Stimulated activated CD4-positive, alpha-beta T cell treated with anti-CD3 and anti-CD28 coated beads, Interleukin-2, amount 100 ng/mL, for 4 hours (primary cell): ENCODE measurements at regions not wholly inside any gene's neighbourhood (a gene's known extent, or its start where the extent isn't known, plus 50 kb on each side); places are given as distances from the start of the nearest gene placed in this dataset.

ENCODE experiments used
- DNase-seq: peaks from one replicate; pipeline ENCODE4 v3.0.0-alpha.2; 2020; ENCODE audit warnings: low read depth

DNA sequence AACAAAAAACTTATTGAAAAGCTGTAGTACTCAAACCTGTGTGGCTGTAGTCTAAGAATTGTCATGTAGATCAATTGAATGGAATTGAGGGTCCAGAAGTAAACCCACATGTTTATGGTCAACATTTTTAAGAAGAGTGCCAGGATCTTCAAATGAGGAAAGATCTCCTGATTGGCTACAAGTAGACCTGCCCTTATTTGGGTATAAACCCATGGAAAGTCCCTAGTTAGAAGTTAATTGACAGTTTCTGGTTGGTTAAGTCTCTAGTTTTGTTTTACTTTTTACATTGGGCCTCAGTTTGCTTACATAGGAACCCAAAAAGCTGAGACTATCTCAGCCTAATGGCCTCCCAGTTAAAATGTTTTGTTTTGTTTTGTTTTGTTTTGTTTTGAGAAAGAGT lies 91.9 kb upstream of the RESF1 start:
- no peak for DNase-seq

DNA sequence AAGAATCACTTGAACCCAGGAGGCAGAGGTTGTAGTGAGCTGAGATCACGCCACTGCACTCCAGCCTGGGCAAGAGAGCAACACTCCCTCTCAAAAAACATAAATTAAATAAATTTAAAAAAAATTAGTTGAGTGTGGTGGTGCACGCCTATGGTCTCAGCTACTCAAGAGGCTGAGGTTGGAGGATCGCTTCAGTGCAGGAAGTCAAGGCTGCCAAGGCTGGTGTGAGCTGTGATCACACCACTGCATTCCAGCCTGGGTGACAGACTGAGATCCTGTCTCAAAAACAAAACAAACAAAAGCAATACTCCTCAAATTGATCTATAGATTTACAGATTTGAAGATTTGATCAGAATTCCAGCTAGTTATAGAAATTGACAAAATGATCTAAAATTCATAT lies 92.7 kb upstream of the RESF1 start:
- no peak for DNase-seq

DNA sequence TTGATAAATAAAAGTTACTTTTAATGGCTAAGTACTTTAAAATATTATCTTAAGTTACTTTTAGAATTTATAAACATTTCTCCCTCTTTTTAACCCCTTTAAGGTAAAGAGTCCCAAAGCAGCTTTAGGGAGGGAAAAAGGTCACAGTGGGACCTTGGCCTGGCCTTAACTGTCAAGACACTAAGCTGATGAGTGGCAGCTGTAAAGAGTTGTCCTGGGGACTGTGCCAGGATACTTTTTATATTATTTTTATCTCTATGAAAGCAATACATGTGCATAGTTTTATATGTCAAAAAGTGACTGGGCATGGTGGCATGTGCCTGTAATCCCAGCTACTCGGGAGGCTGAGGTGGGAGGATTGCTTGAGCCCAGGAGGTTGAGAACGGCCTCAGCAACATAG lies 94.2 kb upstream of the RESF1 start:
- no peak for DNase-seq

DNA sequence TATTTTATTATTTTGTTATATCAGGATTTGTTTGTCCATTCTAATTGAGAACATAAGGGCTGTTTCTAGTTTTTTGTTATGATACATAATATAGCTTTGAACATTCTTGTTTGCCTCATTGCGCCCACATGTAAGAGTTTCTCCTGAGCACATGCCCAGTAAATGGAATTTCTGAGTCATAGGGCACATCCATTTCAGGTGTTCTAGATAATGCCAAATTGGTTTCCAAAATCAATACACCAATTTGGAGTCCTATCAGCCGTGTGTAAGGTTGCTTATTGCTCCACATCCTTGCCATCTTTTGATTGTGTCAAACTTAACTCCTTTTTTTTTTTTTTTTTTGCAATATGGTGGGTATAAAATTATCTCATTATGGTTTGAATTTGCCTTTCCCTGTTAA lies 97.9 kb upstream of the RESF1 start:
- no peak for DNase-seq

DNA sequence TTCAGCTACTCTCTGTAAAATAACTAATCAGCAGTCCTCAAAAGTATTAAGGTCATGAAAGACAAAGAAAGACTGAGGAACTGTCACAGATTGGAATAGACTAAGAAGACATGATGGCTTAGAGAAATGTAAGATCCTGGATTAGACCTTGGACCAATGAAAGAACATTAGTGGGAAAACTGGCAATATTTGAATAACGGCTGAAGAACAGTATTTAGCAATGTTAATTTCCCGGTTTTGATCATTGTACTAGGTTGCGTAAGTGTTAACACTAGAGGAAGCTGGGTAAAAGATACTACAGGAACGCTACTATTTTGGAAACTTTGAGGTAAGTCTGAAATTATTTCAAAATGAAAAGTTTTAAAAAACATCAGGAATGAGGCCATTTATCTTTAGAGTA lies 98.8 kb upstream of the RESF1 start:
- no peak for DNase-seq

DNA sequence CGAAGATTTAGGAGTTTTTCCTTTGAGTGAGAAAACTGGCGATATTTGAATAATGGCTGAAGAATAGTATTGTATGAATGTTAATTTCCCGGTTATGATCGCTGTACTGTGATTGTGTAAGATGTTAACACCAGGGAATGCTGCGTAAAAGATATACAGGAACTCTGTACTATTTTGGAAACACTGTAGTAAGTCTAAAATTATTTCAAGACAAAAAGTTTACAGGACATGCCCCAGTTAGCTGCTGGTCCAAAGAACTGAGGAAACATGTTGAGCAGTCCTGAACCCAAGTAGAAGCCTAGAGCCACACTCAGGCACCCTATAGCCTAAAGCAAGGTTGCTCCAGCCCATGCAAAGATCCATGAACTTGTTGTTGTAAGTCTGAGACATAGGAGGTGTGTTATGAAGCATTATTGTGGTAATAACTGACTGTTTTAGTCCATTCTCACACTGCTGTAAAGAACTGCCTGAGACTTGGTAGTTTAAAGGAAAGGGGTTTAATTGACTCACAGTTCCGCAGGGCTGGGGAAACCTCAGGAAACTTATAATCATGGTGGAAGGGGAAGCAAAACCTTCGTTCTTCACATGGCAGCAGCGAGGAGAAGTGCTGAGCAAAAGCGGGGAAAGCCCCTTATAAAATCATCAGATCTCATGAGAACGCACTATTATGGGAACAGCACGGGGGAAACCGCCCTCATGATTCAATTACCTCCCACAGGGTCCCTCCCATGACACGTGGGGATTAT lies 99.8 kb upstream of the RESF1 start:
- DNase-seq, result no peak

DNA sequence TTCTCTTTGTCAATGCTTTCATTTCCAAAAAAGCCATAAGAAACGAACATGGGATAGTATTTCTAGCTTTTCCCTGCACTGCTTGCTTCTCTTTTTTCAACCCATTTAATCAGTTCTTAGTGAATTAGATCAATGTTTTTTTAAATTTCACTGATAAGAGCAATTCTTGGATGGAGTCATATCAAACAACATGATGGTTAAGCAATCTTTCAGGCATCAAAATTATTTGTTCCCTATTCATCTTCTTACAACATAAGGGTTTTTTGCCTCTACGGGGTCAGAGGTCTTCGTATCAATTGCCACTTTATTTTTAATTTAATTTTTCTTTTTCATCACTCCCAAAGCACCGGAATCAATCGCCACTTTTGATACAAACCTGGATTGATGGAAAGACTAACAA lies 103.8 kb upstream of the RESF1 start:
- no peak for DNase-seq

DNA sequence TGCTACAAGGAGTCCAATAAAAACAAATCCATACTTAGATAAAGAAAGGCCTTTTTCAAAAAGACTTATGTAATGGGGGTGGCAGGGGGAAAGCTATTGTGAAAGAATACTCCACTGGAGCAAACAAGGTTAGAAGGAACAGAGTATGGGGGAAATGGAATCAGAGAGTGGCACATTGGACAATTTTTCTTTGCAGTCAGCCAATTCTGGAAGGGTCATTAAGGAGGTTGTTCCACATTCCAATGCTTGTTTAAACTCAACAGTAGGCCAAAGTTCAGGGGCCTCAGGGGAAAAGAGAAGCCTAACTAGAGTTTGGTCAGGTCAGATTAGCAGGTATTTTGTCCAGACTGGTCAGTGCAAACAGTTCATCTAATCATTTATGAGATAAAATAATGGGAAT lies 105.2 kb upstream of the RESF1 start:
- no peak for DNase-seq

DNA sequence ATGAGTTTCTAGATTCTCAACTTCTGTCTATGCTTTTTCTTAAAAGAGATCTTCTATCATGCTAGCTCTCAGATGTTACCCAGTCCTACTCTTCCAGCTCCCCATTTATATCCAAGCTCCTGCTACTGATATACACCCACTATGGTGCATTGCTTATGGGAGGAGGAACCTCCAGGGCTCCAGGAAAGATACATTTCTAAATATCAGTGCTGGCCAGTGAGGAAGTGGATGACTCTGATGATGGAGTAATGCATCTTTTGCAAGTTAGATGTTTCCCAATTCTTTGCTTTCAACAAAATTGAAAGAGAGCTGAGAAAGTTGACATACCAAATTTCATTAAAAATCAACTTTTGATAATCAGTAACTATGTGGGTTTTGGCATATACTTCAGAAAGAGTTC lies 105.7 kb upstream of the RESF1 start:
- no peak for DNase-seq

DNA sequence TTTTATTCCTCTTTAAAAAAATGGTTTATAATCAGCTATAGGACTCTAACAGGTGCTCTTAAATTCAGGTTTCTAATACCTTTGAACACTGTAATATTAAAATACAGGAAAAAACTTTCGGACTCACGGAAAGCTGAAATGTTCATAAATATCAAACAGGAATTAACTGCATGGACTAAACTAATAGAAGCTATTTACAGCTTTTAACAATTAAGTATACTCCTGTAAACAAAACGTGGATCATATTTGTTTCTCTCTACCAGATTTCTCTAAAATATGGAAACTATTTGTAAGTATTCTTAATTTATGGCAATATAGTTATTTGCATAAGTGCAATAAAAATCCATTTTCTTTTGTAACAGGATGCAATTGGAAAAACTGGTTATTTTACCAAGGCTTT lies 108.9 kb upstream of the RESF1 start:
- no peak for DNase-seq

DNA sequence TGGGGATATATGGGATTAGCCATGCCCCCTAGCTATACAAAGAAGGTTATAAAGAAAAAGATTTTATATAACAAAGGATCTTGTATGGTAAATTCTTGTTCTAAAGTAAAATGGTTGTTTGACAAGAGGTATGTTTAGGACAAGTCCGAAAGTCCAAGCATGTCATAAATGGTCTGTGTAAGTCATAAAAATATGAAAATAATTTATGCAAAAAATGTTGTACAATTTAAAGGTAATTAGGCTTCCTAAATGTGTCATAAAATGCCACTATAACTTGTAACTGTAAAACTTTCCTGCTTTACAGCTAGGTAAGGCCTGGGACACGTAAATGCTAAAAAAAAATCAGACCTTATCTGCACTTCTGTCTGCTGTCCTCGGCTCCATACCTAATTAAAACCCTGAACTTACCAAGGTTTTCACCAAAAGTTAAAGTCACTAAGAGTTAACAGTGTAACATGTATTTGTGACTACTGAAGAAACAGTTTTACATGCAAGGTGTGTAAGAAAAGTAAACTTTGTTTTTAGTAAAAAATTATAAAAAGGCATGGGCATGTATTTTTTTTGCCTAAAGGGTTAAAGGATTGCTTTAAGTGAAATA lies 110.0 kb upstream of the RESF1 start:
- DNase-seq, result no peak

DNA sequence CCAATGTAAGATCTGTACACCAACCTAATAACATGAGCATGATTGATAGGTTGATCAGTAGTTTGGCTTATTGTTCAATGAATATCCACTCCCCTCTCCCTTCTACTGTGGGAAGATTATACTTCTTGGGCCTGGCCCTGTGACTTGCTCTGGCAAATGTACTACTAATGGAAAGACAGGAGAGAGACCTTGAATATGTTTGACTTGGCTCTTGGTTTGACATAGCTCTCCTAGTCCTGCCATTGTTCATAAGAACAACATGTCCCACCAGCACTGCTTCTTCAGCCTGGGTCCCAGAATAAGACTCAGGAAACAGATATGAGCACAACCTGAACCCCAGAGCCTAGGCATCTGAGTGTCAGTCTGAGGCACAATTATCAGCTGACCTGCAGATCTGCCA lies 112.8 kb upstream of the RESF1 start:
- DNase-seq, result no peak

DNA sequence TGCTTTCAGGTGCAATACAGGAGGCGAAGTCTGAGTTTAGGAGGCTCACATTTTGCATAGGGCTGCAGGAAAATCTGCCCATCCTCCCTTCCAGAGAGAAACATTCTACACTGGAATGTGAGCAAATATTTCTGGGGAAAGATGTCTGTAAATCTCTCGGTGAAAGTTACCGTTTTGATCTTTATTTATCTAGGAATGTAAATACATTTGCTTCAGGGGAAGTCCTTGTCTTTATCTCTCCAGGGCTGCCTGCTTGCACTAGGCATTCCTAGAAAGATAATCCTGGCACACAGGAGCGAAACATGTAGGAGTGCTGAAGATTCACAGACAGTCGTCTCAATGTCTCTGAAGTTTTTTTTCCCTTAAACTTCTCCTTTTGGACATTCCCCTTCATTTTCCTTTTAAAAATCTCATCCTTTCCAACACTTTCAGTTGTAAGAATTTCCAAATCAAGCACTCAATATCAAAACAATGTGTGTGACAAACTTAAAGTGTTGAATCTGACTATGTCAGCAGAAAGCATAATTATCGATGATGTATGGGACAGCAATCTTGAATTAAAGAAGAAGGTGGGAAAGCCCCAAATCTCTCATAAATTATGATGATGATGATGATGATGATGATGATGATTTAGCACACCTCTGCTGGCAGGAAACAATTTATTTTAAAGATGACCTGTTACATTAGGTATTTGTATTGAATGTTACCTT lies 113.4 kb upstream of the RESF1 start:
- DNase-seq, result no peak

DNA sequence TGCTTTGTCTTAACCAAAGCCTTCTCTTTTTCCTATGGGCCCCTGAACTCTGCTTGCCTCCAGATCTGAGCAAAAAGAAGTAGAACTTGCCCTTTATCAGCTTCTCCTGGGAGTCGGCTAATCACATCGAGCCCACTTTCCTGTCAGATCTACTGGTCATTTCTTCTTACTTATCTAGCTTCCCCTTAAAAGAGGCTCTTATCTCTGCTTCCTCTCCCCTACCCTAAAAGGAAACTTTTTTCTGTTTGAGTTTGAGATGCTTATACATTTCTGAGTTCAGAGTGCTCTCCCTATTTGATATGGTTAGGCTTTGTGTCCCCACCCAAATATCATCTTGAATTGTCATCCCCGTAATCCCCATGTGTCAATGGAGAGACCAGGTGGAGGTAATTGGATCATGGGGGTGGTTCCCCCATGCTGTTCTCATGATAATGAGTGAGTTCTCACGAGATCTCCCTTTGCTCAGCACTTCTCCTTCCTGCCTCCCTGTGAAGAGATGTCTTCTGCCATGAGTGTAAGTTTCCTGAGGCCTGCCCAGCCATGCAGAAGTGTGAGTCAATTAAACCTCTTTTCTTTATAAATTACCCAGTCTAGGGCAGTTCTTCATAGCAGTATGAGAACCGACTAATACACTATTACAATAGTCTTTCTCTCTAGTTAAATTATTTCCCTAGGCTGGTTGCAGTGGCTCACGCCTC lies 114.7 kb upstream of the AMN1 start:
- no peak for DNase-seq

DNA sequence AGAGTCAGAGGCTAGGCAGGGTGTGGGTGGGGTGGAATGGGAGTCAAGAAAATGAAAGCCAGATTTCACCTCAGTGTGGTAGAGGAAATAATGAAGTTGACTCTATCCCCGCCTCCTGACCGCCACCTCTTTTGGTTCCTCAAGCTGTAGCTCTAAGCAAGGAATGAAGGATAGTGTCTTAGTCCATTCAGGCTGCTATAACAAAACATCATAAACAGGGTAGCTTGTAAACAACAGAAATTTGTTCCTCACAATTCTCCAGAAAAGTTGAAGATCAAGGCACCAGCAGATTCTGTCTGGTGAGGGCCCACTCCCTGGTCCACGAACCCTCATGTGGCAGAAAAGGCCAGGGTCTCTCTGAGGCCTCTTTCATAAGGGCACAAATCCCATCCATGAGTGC lies 109.1 kb upstream of the AMN1 start:
- DNase-seq, result no peak

DNA sequence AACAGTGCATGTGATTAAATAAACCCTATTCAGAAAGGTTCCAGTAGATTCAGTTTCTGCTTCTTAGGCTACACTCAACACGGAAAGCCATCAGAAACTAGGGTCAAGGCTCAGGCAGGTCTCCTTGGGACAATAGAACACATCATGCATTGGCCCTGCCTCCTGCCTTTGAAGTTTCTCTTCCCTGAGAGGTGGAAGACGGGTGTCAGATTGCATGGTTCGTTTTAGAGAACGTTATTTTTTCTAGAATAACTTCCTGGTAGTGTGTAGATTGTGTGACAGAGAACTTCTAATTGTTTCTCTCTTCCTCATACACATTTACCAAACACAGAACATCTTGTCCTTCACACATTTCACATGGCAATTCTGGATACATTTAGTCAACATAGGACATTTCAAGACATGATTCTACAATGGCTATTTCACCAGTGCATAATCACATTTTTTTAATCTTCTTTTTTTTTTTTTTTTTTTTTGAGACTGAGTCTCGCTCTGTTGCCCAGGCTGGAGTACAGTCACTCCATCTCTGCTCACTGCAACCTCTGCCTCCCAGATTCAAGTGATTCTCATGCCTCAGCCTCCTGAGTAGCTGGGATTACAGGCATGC lies 106.6 kb upstream of the AMN1 start:
- no peak for DNase-seq

DNA sequence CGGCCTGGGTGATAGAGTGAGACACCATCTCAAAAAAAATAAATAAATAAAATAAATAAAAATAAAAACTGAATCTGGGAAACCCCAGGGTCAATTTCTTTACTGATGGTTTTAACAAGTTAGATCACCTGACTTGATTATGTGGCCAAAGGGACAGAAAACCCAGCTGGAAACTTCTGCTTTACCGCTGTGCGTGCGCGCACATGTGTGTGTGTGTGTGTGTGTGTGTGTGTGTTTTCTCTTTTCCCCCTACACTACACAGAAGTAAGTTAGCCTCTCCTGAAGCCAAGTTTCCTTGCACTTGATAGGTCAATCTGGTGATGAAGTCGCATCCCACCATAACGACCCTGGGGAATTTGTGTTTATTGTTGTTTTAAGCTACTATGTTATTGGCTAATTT lies 105.3 kb upstream of the AMN1 start:
- no peak for DNase-seq

DNA sequence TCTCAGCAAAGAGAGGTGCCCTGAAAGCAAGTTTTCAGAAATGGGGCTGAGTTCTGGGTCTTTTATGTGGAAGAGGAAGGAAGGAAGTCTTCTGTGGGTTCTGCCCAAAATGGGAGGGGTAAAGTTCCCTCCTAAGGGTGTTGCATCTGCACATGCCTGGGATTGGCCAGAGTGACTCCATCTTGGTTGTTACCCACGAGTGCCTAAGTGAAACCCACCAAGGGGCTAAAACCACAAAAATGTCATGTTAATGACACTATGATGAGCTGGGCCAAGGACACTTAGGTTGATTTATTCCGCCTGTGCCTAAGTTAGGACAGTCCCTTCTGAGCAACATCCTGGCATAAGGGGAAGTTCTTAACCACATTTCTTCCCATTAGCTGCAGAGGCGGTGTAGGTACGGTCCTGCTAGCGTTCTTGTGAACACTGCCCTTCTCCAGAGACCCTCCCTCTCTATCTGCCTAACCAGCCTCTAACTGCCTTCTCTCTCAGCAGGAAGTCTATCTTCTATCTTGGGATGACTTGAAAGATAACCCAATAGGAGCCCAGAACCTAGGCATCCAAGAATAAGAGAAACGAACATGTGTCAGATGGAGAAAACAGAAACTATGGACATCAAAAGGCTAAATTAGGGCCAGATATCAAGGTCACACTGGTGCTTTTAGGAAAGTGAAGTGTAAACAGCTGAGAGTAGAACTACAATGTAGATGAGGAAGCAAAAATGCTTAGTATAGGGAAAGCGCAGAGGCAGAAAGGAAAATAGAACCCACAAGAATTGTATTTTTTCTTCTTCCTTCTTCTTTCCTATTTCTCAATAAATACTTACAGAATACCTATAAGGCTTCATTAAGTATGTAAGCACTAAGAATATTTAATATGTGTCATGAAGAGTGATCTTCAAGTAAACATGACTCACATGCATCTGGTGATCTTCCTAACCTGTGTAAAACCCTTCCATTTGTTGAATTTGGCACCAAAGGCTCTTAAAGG lies 104.2 kb upstream of the AMN1 start:
- peak; percentile 3 for DNase-seq

DNA sequence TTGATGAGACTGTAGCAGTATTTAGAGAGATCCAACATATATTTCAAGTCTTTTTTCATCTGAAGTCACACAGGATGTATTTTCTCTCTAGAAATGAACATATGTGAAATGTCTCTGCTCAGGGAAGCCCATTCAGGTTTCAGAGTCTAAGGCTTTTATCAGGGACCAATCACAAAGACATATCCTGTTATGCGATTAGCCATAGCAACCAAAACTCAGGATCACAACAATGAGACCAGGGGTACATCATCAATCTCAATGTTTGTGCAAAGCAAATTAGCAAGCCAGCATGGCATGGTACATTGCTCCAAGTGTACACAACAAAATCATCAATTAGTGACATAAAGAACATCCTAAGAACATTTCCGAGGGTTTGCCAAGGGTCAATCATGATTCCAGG lies 99.2 kb upstream of the AMN1 start:
- no peak for DNase-seq

DNA sequence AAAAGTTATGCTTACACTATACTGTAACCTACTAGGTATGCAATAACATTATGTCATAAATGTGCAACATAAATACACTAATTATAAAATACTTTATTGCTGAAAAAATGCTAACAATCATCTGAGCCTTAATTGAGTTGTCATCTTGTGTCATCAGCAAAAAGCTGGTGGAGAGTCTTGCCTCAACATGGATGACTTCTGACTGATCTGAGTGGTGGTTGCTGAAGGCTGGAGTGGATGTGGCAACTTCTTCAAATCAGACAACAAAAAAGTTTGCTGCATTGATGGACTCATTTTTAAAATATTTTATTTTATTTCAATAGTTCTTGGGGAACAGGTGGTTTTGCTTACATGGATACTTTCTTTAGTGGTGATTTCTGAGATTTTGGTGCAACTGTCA lies 93.9 kb upstream of the AMN1 start:
- no peak for DNase-seq

DNA sequence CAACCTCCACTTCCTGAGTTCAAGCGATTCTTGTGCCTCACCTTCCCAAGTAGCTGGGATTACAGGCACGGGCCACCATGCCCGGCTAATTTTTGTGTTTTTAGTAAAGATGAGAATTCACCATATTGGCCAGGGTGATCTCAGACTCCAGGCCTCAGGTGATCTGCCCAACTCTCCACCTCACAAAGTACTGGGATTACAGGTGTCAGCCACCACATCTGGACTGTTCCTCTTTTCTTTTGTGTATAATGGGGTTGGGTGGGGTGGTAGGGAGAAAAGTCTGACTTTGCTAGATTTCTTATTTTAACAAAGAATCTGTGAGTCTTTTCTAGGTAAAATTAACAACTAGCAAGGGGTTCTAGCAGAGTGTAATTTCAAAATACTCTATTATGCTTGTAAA lies 92.7 kb upstream of the AMN1 start:
- no peak for DNase-seq
